Right atrium auricular region (tissue), 2 donors: ENCODE measurements at regions not wholly inside any gene's neighbourhood (a gene's known extent, or its start where the extent isn't known, plus 50 kb on each side); places are given as distances from the start of the nearest gene placed in this dataset.
"Not testable (repeated sequence)": the region's sequence is repeated elsewhere in the genome, so short reads cannot be mapped to it uniquely, and the experiment has no call there.

ENCODE experiments used
- DNase-seq: peaks from one replicate; pipeline ENCODE4 v3.0.0-alpha.2; 2019; ENCODE audit warnings: low spot score
- H3K27ac ChIP-seq, 2 donors: fragments of 200-600 bp; sonication (generic); 1 replicate in 1 of 2; 2 replicates in 1 of 2; pipeline ENCODE4 v1.5.1; 2016 to 2019
- H3K27me3 ChIP-seq, 2 donors: fragments of 200-600 bp; sonication (generic); one replicate each; pipeline versions ENCODE4 v1.5.1 to v1.6.0; 2017 to 2019
- H3K36me3 ChIP-seq: fragments of 200-600 bp; sonication (generic); one replicate; pipeline ENCODE4 v1.5.1; 2016
- H3K4me1 ChIP-seq, 2 donors: fragments of 200-600 bp; sonication (generic); one replicate each; pipeline versions ENCODE4 v1.5.1 to v1.6.0; 2017 to 2019
- H3K4me3 ChIP-seq, 2 donors: fragments of 200-600 bp; sonication (generic); 1 replicate in 1 of 2; 2 replicates in 1 of 2; pipeline ENCODE4 v1.5.1; 2017 to 2019; ENCODE audit warnings: mild to moderate bottlenecking in 1 of 2, moderate library complexity in 1 of 2
- H3K9me3 ChIP-seq, 2 donors: fragments of 200-600 bp; sonication (generic); one replicate each; pipeline ENCODE4 v1.5.1; 2019
- CTCF ChIP-seq, 2 donors: fragments of 200-600 bp; sonication (generic); IDR thresholded peaks; one replicate each; pipeline ENCODE4 v1.5.1; 2019; ENCODE audit warnings: antibody characterized with exemption in 2 of 2

GRCh38 chr16:34803683-34804416, 1344.4 kb downstream of the TP53TG3F start:
- DNase-seq = no peak
- Histone ChIP-seq H3K4me3 (no peak overlapping the region), H3K9me3 (no peaks in the 10 kb centered on the region), H3K4me1 (no peaks in the 10 kb centered on the region), H3K36me3 (no peaks in the 10 kb centered on the region), H3K27ac (no peak overlapping the region), H3K27me3 (no peaks in the 10 kb centered on the region)
- TF ChIP-seq CTCF (IDR thresholded peaks at IDR 0.05) = no peak

GRCh38 chr16:34806992-34807644, 1347.7 kb downstream of the TP53TG3F start:
- H3K27ac ChIP-seq, H3K4me3 ChIP-seq, DNase-seq, H3K9me3 ChIP-seq, H3K36me3 ChIP-seq, H3K4me1 ChIP-seq, H3K27me3 ChIP-seq: not testable (repeated sequence)

- not testable (repeated sequence) for H3K27me3 ChIP-seq, H3K4me3 ChIP-seq, H3K36me3 ChIP-seq, H3K9me3 ChIP-seq, H3K4me1 ChIP-seq, H3K27ac ChIP-seq, DNase-seq
Measured at GRCh38 chr16:34807844-34808243, 1348.4 kb downstream of the TP53TG3F start.

GRCh38 chr16:34808530-34808929, 1349.1 kb downstream of the TP53TG3F start:
- not testable (repeated sequence) for H3K27ac ChIP-seq, DNase-seq, H3K9me3 ChIP-seq, H3K36me3 ChIP-seq, H3K4me3 ChIP-seq, H3K27me3 ChIP-seq, H3K4me1 ChIP-seq
